HCT116 (cell line): ENCODE measurements at regions not wholly inside any gene's neighbourhood (a gene's known extent, or its start where the extent isn't known, plus 50 kb on each side); places are given as distances from the start of the nearest gene placed in this dataset.
A peak's percentile ranks its signal among the peaks of the same experiment; 100 is the strongest.

Experiments
- ATAC-seq: fragments of 200-7000 bp; cut with Tn5 transposase; 2 replicates; pipeline ENCODE4 v1.9.1; 2020; ENCODE audit warnings: mild to moderate bottlenecking, moderate library complexity
- BruUV-seq: library from RNA; stranded (reverse); fragments of 400-500 nt; replicated peaks from 2 replicates; lab custom pipeline; 2021; lab: Mats Ljungman, UMichigan
- CTCF ChIA-PET: fragments of 300-600 bp; sonication (Branson Sonifier 250); formaldehyde crosslinking; loops from one replicate; lab custom pipeline; 2021; ENCODE audit warnings: antibody characterized with exemption; lab: Charles Lee
- POLR2A ChIA-PET: fragments of 300-600, 350-600 bp; sonication (Branson Sonifier 250); formaldehyde crosslinking; loops from one replicate; lab custom pipeline; 2021; ENCODE audit warnings: antibody characterized with exemption; lab: Charles Lee
- RAD21 ChIA-PET, 2 experiments: fragments of 300-600 bp; sonication (Branson Sonifier 250); formaldehyde crosslinking; loops; one replicate each; lab custom pipeline; 2023; ENCODE audit warnings: low total read pairs in 2 of 2; ENCODE audit not compliant: uncharacterized antibody in 2 of 2, unreplicated experiment in 2 of 2, low non-redundant PET in 1 of 2; lab: Charles Lee
- DNase-seq: peaks from one replicate; pipeline ENCODE4 v3.0.0-alpha.2; 2010; ENCODE audit warnings: low read depth, low spot score
- H2AFZ ChIP-seq: fragments of 200-600 bp; shearing (Covaris generic), sonication (generic); 2 replicates; pipeline ENCODE4 v1.6.1; 2017; ENCODE audit warnings: low read depth, mixed run types, mixed read lengths, antibody characterized with exemption, low read length; ENCODE audit not compliant: poor library complexity, severe bottlenecking
- H3K27ac ChIP-seq: 2 replicates; pipeline ENCODE4 v1.5.1; 2012; ENCODE audit warnings: low read depth, low read length
- H3K27me3 ChIP-seq: fragments of 200-600 bp; sonication (generic); 2 replicates; pipeline ENCODE4 v1.6.1; 2016; ENCODE audit warnings: mixed run types, low read length, mixed read lengths; ENCODE audit not compliant: insufficient read depth
- H3K36me3 ChIP-seq, 2 experiments: fragments of 200-500 bp in 1 of 2; fragments of 200-600 bp in 1 of 2; sonication (Bioruptor generic) in 1 of 2; sonication (generic) in 1 of 2; 2 replicates each; pipeline versions ENCODE4 v1.5.1 to v1.6.1; 2014 to 2016; ENCODE audit warnings: low read length in 2 of 2, inconsistent platforms in 1 of 2, mixed read lengths in 1 of 2, mixed run types in 1 of 2; ENCODE audit not compliant: insufficient read depth in 2 of 2, control insufficient read depth in 1 of 2
- H3K4me1 ChIP-seq, 2 experiments: fragments of 200-600 bp in 1 of 2; sonication (generic) in 1 of 2; 2 replicates each; pipeline versions ENCODE4 v1.5.1 to v1.6.1; 2012 to 2017; ENCODE audit warnings: low read length in 2 of 2, inconsistent platforms in 1 of 2, mild to moderate bottlenecking in 1 of 2, mixed read lengths in 1 of 2, mixed run types in 1 of 2, moderate library complexity in 1 of 2; ENCODE audit not compliant: insufficient read depth in 2 of 2, control insufficient read depth in 1 of 2
- H3K4me2 ChIP-seq: fragments of 200-600 bp; sonication (generic); 2 replicates; pipeline ENCODE4 v1.6.1; 2017; ENCODE audit warnings: mixed run types, low read length, mixed read lengths
- H3K4me3 ChIP-seq, 2 experiments: fragments of 200-600 bp in 1 of 2; sonication (generic) in 1 of 2; replicated peaks in 1 of 2; 2 replicates each; pipeline ENCODE4 v1.5.1; 2011 to 2016; ENCODE audit warnings: low read length in 2 of 2, control low read depth in 1 of 2, low read depth in 1 of 2, mild to moderate bottlenecking in 1 of 2, mixed read lengths in 1 of 2, mixed run types in 1 of 2
- H3K79me2 ChIP-seq: fragments of 200-600 bp; sonication (generic); 2 replicates; pipeline ENCODE4 v1.6.1; 2017; ENCODE audit warnings: mild to moderate bottlenecking, mixed run types, low read length, moderate library complexity, mixed read lengths; ENCODE audit not compliant: insufficient read depth
- H3K9ac ChIP-seq: fragments of 200-600 bp; sonication (generic); 2 replicates; pipeline ENCODE4 v1.6.1; 2016; ENCODE audit warnings: low read length, mixed read lengths
- H3K9me2 ChIP-seq: fragments of 200-600 bp; sonication (generic), shearing (Covaris generic); 2 replicates; pipeline ENCODE4 v1.6.1; 2017; ENCODE audit warnings: mixed run types, mild to moderate bottlenecking, moderate library complexity; ENCODE audit not compliant: insufficient read depth
- H3K9me3 ChIP-seq, 2 experiments: fragments of 200-500 bp in 1 of 2; fragments of 200-600 bp in 1 of 2; sonication (Bioruptor generic) in 1 of 2; sonication (generic) in 1 of 2; 2 replicates each; pipeline ENCODE4 v1.6.1; 2014 to 2017; ENCODE audit warnings: low read length in 2 of 2, mixed read lengths in 2 of 2, inconsistent platforms in 1 of 2, low read depth in 1 of 2, mild to moderate bottlenecking in 1 of 2, mixed run types in 1 of 2, moderate library complexity in 1 of 2; ENCODE audit not compliant: control insufficient read depth in 1 of 2, insufficient read depth in 1 of 2
- H4K20me1 ChIP-seq: fragments of 200-600 bp; sonication (generic), shearing (Covaris generic); 2 replicates; pipeline ENCODE4 v1.6.1; 2017; ENCODE audit warnings: mixed run types, mild to moderate bottlenecking, moderate library complexity; ENCODE audit not compliant: insufficient read depth
- CEBPB ChIP-seq: IDR thresholded peaks from 2 replicates; pipeline ENCODE4 v1.6.1; 2012; ENCODE audit warnings: low read depth
- EGR1 ChIP-seq: IDR thresholded peaks from 2 replicates; pipeline ENCODE4 v1.6.1; 2012; ENCODE audit warnings: low read depth
- EZH2 ChIP-seq: fragments of 200-600 bp; sonication (generic); IDR thresholded peaks from 2 replicates; pipeline ENCODE4 v1.6.1; 2017; ENCODE audit warnings: antibody characterized with exemption, mixed run types
- EZH2phosphoT487 ChIP-seq: fragments of 200-600 bp; IDR thresholded peaks from 2 replicates; pipeline ENCODE4 v1.6.1; 2018; ENCODE audit warnings: antibody characterized with exemption, borderline replicate concordance
- JUND ChIP-seq: IDR thresholded peaks from 2 replicates; pipeline ENCODE4 v1.6.1; 2012
- POLR2AphosphoS5 ChIP-seq: IDR thresholded peaks from 2 replicates; pipeline ENCODE4 v1.6.1; 2011; ENCODE audit warnings: mild to moderate bottlenecking, low read depth, low read length, moderate library complexity
- RAD21 ChIP-seq: IDR thresholded peaks from 2 replicates; pipeline ENCODE4 v1.6.1; 2012; ENCODE audit warnings: low read depth, mild to moderate bottlenecking
- SIN3A ChIP-seq: IDR thresholded peaks from 2 replicates; pipeline ENCODE4 v1.6.1; 2012; ENCODE audit warnings: low read depth
- SP1 ChIP-seq: IDR thresholded peaks from 2 replicates; pipeline ENCODE4 v1.6.1; 2012; ENCODE audit warnings: low read depth
- SRF ChIP-seq: IDR thresholded peaks from 2 replicates; pipeline ENCODE4 v1.6.1; 2012; ENCODE audit warnings: low read depth
- ZFX ChIP-seq: fragments of 450-650 bp; IDR thresholded peaks from 2 replicates; pipeline ENCODE4 v1.6.1; 2017
- intact Hi-C: fragments of 100-400 bp; cut with micrococcal nuclease; formaldehyde crosslinking; loops from 2 replicates; pipeline ENCODE4 v1.10.0; 2022
- TF ChIP-seq, protein P1 (sequence below), 3 experiments: fragments of 200-600 bp in 1 of 3; sonication (generic) in 1 of 3; IDR thresholded peaks in 2 of 3; conservative IDR thresholded peaks in 1 of 3; 2 replicates each; pipeline ENCODE4 v1.5.1; 2012 to 2017; ENCODE audit warnings: low read depth in 2 of 3, low read length in 2 of 3, antibody characterized with exemption in 1 of 3, borderline replicate concordance in 1 of 3, control low read depth in 1 of 3, mild to moderate bottlenecking in 1 of 3, mixed read lengths in 1 of 3, mixed run types in 1 of 3, moderate library complexity in 1 of 3; ENCODE audit not compliant: insufficient read depth in 1 of 3
- TF ChIP-seq, protein P2 (sequence below): IDR thresholded peaks from 2 replicates; pipeline ENCODE4 v1.6.1; 2011; ENCODE audit warnings: mild to moderate bottlenecking, low read length, moderate library complexity; ENCODE audit not compliant: insufficient replicate concordance; ENCODE audit errors: extremely low read depth

DNA sequence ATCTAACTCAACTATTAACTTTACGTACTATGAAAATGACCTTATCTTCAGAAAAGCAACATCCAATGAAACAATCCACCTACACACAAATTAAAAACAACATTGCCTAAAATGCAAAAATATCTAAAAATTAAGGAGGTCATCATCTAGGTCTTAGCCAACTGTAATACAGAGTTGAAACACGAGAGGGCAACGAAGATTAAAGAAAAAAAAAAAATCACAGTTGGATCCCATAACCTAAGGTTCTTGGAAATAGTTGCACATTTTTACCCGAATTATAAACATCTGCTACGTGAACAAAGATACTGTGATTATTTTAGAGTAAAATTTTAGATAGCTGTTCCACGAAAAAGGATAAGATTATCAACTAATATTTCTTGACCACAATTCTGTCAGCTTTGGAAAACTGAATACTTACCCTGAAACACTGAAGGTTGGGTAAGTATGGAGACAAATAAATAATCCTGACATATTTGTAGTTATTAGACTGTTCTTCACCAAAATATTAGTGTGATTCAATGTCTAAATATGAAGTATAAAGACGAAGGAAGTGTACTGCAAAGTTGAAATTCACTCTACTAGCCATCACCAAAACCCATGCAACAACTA lies 88.0 kb upstream of the AK4 start:
- intact Hi-C loops = loop anchor here (10.0 kb wide), 3 partner anchors 85 to 1185 kb away; partner anchors contain the start of genes AK4, LEPR and LEPROT
- TF ChIP-seq, protein P1, sequence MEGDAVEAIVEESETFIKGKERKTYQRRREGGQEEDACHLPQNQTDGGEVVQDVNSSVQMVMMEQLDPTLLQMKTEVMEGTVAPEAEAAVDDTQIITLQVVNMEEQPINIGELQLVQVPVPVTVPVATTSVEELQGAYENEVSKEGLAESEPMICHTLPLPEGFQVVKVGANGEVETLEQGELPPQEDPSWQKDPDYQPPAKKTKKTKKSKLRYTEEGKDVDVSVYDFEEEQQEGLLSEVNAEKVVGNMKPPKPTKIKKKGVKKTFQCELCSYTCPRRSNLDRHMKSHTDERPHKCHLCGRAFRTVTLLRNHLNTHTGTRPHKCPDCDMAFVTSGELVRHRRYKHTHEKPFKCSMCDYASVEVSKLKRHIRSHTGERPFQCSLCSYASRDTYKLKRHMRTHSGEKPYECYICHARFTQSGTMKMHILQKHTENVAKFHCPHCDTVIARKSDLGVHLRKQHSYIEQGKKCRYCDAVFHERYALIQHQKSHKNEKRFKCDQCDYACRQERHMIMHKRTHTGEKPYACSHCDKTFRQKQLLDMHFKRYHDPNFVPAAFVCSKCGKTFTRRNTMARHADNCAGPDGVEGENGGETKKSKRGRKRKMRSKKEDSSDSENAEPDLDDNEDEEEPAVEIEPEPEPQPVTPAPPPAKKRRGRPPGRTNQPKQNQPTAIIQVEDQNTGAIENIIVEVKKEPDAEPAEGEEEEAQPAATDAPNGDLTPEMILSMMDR (IDR thresholded peaks at IDR 0.05 in 2 of 3, conservative IDR thresholded peaks at IDR 0.05 in 1 of 3; ENCODE audit: borderline replicate concordance in 1 of 3, insufficient read depth in 1 of 3, low read depth in 2 of 3, low read length in 2 of 3) = peak; percentile 47 to 66 (median 54); a peak in 5 of 6 replicates
- TF ChIP-seq JUND (no peak), CEBPB (no peak), RAD21 (peak; percentile 70)
- no peak overlapping the region for H3K4me3 ChIP-seq
- ATAC-seq = no peak
- BruUV-seq = no TSS peak
- no peaks in the 10 kb centered on the region for H3K9me2 ChIP-seq
- no peak overlapping the region for H3K9ac ChIP-seq
- ChIA-PET POLR2A (no interaction called here), CTCF (interaction anchor here (1.6 to 2.0 kb wide), 2 partner anchors 149 to 627 kb away, joined by 5 to 7 read pairs; no protein-coding TSS in a partner anchor), RAD21 (no interaction called here)
- no peak overlapping the region for H3K4me2 ChIP-seq
- H3K4me1 ChIP-seq = no peaks in the 10 kb centered on the region; a peak in 1 of 4 replicates
- no peaks in the 10 kb centered on the region for H3K79me2 ChIP-seq
- peak; percentile 31 for DNase-seq
- H4K20me1 ChIP-seq = no peaks in the 10 kb centered on the region
- H3K9me3 ChIP-seq = no peaks in the 10 kb centered on the region
- H3K27me3 ChIP-seq = no peaks in the 10 kb centered on the region
- H2AFZ ChIP-seq = no peak overlapping the region
- H3K36me3 ChIP-seq = no peaks in the 10 kb centered on the region; a peak in 1 of 4 replicates
- H3K27ac ChIP-seq = no peak overlapping the region

DNA sequence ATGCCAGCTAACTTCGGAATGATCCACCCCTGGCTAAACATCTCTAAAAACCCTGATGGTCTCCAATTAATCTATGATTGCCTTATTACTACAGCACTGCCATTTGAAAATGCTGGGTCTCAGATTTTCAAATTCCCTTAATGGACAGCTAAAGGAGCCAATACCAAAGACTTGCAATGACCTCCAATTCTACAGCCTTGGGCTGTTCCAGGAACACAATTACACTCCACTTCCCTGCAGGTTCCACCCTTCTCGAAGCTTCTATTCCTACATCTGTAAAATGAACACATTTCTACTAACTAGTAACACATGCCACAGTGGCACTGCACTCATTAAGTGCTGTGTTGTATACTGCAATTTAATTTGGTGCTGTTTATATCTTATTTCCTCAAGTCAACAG lies 85.7 kb upstream of the AK4 start:
- H3K36me3 ChIP-seq = no peaks in the 10 kb centered on the region
- no peak overlapping the region for H3K4me3 ChIP-seq
- ATAC-seq = no peak
- H2AFZ ChIP-seq = no peak overlapping the region
- no TSS peak for BruUV-seq
- no peak overlapping the region for H3K27ac ChIP-seq
- TF ChIP-seq EZH2 (no peak), SP1 (no peak), EZH2phosphoT487 (no peak), POLR2AphosphoS5 (no peak), ZFX (no peak), RAD21 (no peak), SRF (no peak), JUND (no peak), EGR1 (no peak), SIN3A (no peak)
- TF ChIP-seq, protein P2, sequence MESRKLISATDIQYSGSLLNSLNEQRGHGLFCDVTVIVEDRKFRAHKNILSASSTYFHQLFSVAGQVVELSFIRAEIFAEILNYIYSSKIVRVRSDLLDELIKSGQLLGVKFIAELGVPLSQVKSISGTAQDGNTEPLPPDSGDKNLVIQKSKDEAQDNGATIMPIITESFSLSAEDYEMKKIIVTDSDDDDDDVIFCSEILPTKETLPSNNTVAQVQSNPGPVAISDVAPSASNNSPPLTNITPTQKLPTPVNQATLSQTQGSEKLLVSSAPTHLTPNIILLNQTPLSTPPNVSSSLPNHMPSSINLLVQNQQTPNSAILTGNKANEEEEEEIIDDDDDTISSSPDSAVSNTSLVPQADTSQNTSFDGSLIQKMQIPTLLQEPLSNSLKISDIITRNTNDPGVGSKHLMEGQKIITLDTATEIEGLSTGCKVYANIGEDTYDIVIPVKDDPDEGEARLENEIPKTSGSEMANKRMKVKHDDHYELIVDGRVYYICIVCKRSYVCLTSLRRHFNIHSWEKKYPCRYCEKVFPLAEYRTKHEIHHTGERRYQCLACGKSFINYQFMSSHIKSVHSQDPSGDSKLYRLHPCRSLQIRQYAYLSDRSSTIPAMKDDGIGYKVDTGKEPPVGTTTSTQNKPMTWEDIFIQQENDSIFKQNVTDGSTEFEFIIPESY = no peak
- TF ChIP-seq, all 23 proteins: peak for 0
- Histone ChIP-seq H3K4me1 (peaks cover 7 to 11% of the 10 kb centered on the region in 2 experiments; a peak in 3 of 4 replicates), H4K20me1 (no peaks in the 10 kb centered on the region), H3K27me3 (no peaks in the 10 kb centered on the region), H3K9ac (no peak overlapping the region), H3K9me3 (no peaks in the 10 kb centered on the region), H3K9me2 (no peaks in the 10 kb centered on the region), H3K79me2 (no peaks in the 10 kb centered on the region), H3K4me2 (no peak overlapping the region)
- intact Hi-C loops = loop anchor here (2.0 to 10.0 kb wide), 4 partner anchors 82 to 1182 kb away; partner anchors contain the start of genes AK4, LEPR and LEPROT
- ChIA-PET RAD21 (interaction anchor here in 1 of 2 experiments (1.1 kb wide), 1 partner anchor 634 kb away, joined by 3 read pairs; no protein-coding TSS in a partner anchor), CTCF (interaction anchor here (0.8 to 4.7 kb wide), 5 partner anchors 12 to 625 kb away, joined by 3 to 19 read pairs (median 3); no protein-coding TSS in a partner anchor), POLR2A (interaction anchor here (1.0 kb wide), 1 partner anchor 358 kb away, joined by 3 read pairs; the partner anchor contains the start of genes LEPR and LEPROT)
- no peak for DNase-seq
